DND-41 (cell line): ENCODE measurements at regions not wholly inside any gene's neighbourhood (a gene's known extent, or its start where the extent isn't known, plus 50 kb on each side); places are given as distances from the start of the nearest gene placed in this dataset.

Experiments
- CTCF ChIP-seq: IDR thresholded peaks from 2 replicates; pipeline ENCODE4 v1.5.1; 2012; ENCODE audit warnings: borderline replicate concordance, low read length, moderate library complexity, mild to moderate bottlenecking; ENCODE audit not compliant: poor library complexity, severe bottlenecking; ENCODE audit errors: extremely low read depth
- EZH2 ChIP-seq: IDR thresholded peaks from 3 replicates; pipeline ENCODE4 v1.6.1; 2012; ENCODE audit warnings: borderline replicate concordance, low read depth, mild to moderate bottlenecking, moderate library complexity, low read length, inconsistent platforms; ENCODE audit not compliant: severe bottlenecking

- TF ChIP-seq CTCF: no peak
- no peak for TF ChIP-seq EZH2
These were observed 215.7 kb upstream of the FOLH1 start for GRCh38 chr11:49424136-49424535.
